Lung (tissue), 11 donors: ENCODE measurements at regions not wholly inside any gene's neighbourhood (a gene's known extent, or its start where the extent isn't known, plus 50 kb on each side); places are given as distances from the start of the nearest gene placed in this dataset.
"Not testable (repeated sequence)": the region's sequence is repeated elsewhere in the genome, so short reads cannot be mapped to it uniquely, and the experiment has no call there.

Experiments used
- ATAC-seq: fragments of 200-7000 bp; cut with Tn5 transposase; one replicate; pipeline ENCODE4 v1.9.1; 2020; ENCODE audit warnings: moderate number of reproducible peaks; ENCODE audit not compliant: insufficient read depth, low FRiP score
- DNase-seq, 3 donors: peaks; one replicate each; pipeline ENCODE4 v3.0.0-alpha.2; 2013 to 2017
- H3K27ac ChIP-seq, 2 donors: one replicate each; pipeline ENCODE4 v1.5.1; 2013; ENCODE audit warnings: mild to moderate bottlenecking in 2 of 2, moderate library complexity in 2 of 2, control low read depth in 1 of 2, inconsistent platforms in 1 of 2, low read depth in 1 of 2, low read length in 1 of 2
- H3K27me3 ChIP-seq, 3 donors: one replicate each; pipeline ENCODE4 v1.5.1; 2013; ENCODE audit warnings: low read length in 2 of 3; ENCODE audit not compliant: control insufficient read depth in 3 of 3, insufficient read depth in 3 of 3
- H3K36me3 ChIP-seq, 4 donors: one replicate each; pipeline ENCODE4 v1.5.1; 2013; ENCODE audit warnings: low read length in 4 of 4, mild to moderate bottlenecking in 1 of 4, moderate library complexity in 1 of 4; ENCODE audit not compliant: control insufficient read depth in 4 of 4, insufficient read depth in 4 of 4
- H3K4me1 ChIP-seq, 5 donors: one replicate each; pipeline ENCODE4 v1.5.1; 2013; ENCODE audit warnings: low read length in 5 of 5, mild to moderate bottlenecking in 2 of 5, moderate library complexity in 1 of 5; ENCODE audit not compliant: control insufficient read depth in 5 of 5, insufficient read depth in 5 of 5
- H3K4me3 ChIP-seq: one replicate; pipeline ENCODE4 v1.5.1; 2013; ENCODE audit warnings: mild to moderate bottlenecking, control low read depth, moderate library complexity
- H3K9ac ChIP-seq, 2 donors: one replicate each; pipeline ENCODE4 v1.5.1; 2013; ENCODE audit warnings: low read length in 2 of 2, control low read depth in 1 of 2; ENCODE audit not compliant: insufficient read depth in 1 of 2
- H3K9me3 ChIP-seq, 4 donors: one replicate each; pipeline ENCODE4 v1.5.1; 2013; ENCODE audit warnings: low read length in 3 of 4, mild to moderate bottlenecking in 1 of 4, moderate library complexity in 1 of 4; ENCODE audit not compliant: control insufficient read depth in 4 of 4, insufficient read depth in 3 of 4
- WGBS, 2 donors: extraction: QIAGEN DNeasy Blood & Tissue Kit; methylation state at CpG; one replicate each; pipeline ENCODE4 v1.1.7; 2013; 5-methylcytosine and 5-hydroxymethylcytosine counted together
- TF ChIP-seq, protein P1 (sequence below): IDR thresholded peaks from 2 replicates; pipeline ENCODE4 v1.5.1; 2012; ENCODE audit warnings: mild to moderate bottlenecking; ENCODE audit errors: control extremely low read depth, extremely low read depth
- donor health status: control.
- donor health status: control.
- donor health status: Bipolar disorder and iron deficiency.
- donor health status: healthy.
- donor health status: DM: yes; HTN: yes; CAD: no.

DNA sequence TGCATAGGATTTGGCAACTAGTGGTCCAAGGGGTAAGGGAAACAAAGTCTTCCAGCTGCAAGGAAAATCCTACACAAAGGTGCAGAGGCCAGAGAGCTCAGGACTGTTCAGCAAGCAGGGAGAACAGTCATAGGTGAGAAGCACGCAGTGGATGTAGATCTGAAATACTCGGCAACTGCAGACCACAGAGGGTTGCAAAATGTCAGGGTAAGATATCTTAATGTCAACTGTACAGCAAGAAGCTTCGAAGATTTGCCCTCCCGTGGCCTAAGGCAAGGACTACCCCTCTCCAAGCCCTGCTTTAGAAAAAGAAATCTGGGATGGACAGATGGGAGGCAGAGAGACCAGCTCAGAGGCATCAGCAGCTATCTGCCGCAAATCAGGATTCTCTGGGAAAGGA is 153.4 kb upstream of the IRF2BP2 start:
- no peaks in the 10 kb centered on the region for H3K27me3 ChIP-seq
- H3K27ac ChIP-seq, result no peak overlapping the region
- H3K4me3 ChIP-seq, result no peak overlapping the region
- H3K36me3 ChIP-seq, result no peaks in the 10 kb centered on the region
- H3K9me3 ChIP-seq, result peaks cover 0 to 2% (median 0%) of the 10 kb centered on the region in 4 donors
- no peak for ATAC-seq
- no peak overlapping the region for H3K9ac ChIP-seq
- DNase-seq, result no peak
- TF ChIP-seq, protein P1, sequence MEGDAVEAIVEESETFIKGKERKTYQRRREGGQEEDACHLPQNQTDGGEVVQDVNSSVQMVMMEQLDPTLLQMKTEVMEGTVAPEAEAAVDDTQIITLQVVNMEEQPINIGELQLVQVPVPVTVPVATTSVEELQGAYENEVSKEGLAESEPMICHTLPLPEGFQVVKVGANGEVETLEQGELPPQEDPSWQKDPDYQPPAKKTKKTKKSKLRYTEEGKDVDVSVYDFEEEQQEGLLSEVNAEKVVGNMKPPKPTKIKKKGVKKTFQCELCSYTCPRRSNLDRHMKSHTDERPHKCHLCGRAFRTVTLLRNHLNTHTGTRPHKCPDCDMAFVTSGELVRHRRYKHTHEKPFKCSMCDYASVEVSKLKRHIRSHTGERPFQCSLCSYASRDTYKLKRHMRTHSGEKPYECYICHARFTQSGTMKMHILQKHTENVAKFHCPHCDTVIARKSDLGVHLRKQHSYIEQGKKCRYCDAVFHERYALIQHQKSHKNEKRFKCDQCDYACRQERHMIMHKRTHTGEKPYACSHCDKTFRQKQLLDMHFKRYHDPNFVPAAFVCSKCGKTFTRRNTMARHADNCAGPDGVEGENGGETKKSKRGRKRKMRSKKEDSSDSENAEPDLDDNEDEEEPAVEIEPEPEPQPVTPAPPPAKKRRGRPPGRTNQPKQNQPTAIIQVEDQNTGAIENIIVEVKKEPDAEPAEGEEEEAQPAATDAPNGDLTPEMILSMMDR, result no peak
- 55 to 59% methylated on average over 5 of the region's 5 CpGs for WGBS, 2 donors
- H3K4me1 ChIP-seq, result peaks cover 0 to 9% (median 6%) of the 10 kb centered on the region in 5 donors

DNA sequence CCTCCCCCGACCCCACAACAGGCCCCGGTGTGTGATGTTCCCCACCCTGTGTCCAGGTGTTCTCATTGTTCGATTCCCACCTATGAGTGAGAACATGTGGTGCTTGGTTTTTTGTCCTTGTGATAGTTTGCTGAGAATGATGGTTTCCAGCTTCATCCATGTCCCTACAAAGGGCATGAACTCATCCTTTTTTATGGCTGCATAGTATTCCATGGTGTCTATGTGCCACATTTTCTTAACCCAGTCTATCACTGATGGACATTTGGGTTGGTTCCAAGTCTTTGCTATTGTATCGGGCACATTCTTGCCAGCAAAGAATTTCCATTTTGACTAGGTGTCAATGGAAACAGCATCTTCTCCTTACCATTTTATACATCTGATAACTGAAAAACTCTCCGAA is 152.1 kb upstream of the IRF2BP2 start:
- H3K27me3 ChIP-seq, H3K4me3 ChIP-seq, H3K4me1 ChIP-seq, DNase-seq, H3K9me3 ChIP-seq, H3K27ac ChIP-seq, ATAC-seq, H3K36me3 ChIP-seq, H3K9ac ChIP-seq: not testable (repeated sequence)
- WGBS, 2 donors, result 76 to 96% methylated on average over 5 of the region's 5 CpGs

DNA sequence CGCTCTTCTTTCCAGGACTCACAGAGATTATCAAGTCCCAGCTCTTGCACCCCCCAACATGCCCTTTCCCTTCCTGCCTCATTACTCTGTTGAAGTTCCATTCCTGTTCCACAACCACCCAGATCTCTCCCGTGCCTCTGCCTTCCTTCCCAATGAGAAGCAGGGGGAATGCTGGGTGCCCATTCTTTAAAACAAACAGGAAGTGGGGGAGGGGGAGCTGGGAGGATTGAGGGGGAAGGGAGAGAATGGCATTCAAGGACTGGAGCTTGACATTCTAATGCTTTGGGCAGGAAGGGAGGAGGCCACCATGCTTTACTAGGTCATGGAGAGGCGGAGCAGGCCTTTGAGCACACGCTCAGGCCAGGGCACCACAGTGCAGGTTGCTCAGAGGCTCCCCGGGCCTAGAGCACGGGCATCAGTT is 150.3 kb upstream of the IRF2BP2 start:
- Histone ChIP-seq H3K27ac (peak overlapping the region in 1 of 2 donors; percentile 48), H3K4me3 (no peak overlapping the region), H3K9me3 (no peaks in the 10 kb centered on the region), H3K9ac (no peak overlapping the region), H3K27me3 (no peaks in the 10 kb centered on the region), H3K36me3 (no peaks in the 10 kb centered on the region), H3K4me1 (peaks cover 0 to 16% (median 9%) of the 10 kb centered on the region in 5 donors)
- DNase-seq (peak; percentile 46 to 75 (median 55)), ATAC-seq (no peak)
- TF ChIP-seq, protein P1, result no peak
- WGBS, 2 donors, result 57 to 70% methylated on average over 6 of the region's 6 CpGs

DNA sequence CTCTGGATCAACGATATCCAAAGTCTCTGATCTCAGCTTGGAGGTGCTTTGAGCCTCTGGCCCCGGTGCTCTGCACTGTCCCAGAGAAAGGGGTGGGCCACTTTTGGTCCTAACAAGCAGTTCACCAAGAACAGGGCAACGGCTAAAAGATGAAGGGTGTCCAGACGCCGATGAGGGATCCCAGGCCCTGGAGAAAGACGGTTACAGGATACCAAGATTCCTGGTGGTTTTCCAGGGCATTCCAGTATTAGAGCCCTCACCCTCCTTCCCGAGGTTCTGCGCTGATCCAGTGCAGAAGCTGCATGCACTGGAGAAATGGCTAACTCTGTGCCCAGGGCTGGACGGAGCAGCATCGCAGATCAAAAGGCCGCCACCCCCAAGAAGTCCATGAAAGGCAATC is 149.9 kb upstream of the IRF2BP2 start:
- Histone ChIP-seq H3K27me3 (no peaks in the 10 kb centered on the region), H3K4me1 (peaks cover 0 to 20% (median 13%) of the 10 kb centered on the region in 5 donors), H3K4me3 (no peak overlapping the region), H3K36me3 (no peaks in the 10 kb centered on the region), H3K9ac (no peak overlapping the region), H3K27ac (peak overlapping the region in 1 of 2 donors; percentile 48), H3K9me3 (no peaks in the 10 kb centered on the region)
- 90 to 95% methylated on average over 11 of the region's 11 CpGs for WGBS, 2 donors
- TF ChIP-seq, protein P1, result no peak
- no peak for DNase-seq
- ATAC-seq, result no peak
